ENCODE measurements at regions not wholly inside any gene's neighbourhood (a gene's known extent, or its start where the extent isn't known, plus 50 kb on each side); places are given as distances from the start of the nearest gene placed in this dataset.

- DNase-seq (ENCODE audit: low read depth): no peak
These were observed 327.1 kb downstream of the GLRX3 start for GRCh38 chr10:130463104-130463875.

GRCh38 chr10:130463876-130464364, 327.7 kb downstream of the GLRX3 start:
- DNase-seq (ENCODE audit: low read depth): no peak

- DNase-seq (ENCODE audit: low read depth): no peak
These were observed 328.2 kb downstream of the GLRX3 start for GRCh38 chr10:130464426-130464825.

GRCh38 chr10:130466271-130466997, 330.2 kb downstream of the GLRX3 start:
- DNase-seq (ENCODE audit: low read depth): no peak

GRCh38 chr10:130470286-130470685, 334.1 kb downstream of the GLRX3 start:
- DNase-seq (ENCODE audit: low read depth): no peak

- DNase-seq (ENCODE audit: low read depth): no peak
These were observed 334.8 kb downstream of the GLRX3 start for GRCh38 chr10:130470973-130471372.

GRCh38 chr10:130471486-130471885, 335.3 kb downstream of the GLRX3 start:
- DNase-seq (ENCODE audit: low read depth): no peak

- no peak for DNase-seq (ENCODE audit: low read depth)
These were observed 336.0 kb downstream of the GLRX3 start for GRCh38 chr10:130472236-130472635.

GRCh38 chr10:130474591-130474990, 338.4 kb downstream of the GLRX3 start:
- no peak for DNase-seq (ENCODE audit: low read depth)

- no peak for DNase-seq (ENCODE audit: low read depth)
These were observed 341.2 kb downstream of the GLRX3 start for GRCh38 chr10:130477360-130477759.

- no peak for DNase-seq (ENCODE audit: low read depth)
These were observed 343.0 kb downstream of the GLRX3 start for GRCh38 chr10:130479146-130479545.

- no peak for DNase-seq (ENCODE audit: low read depth)
These were observed 343.7 kb downstream of the GLRX3 start for GRCh38 chr10:130479926-130480325.

- no peak for DNase-seq (ENCODE audit: low read depth)
These were observed 344.3 kb downstream of the GLRX3 start for GRCh38 chr10:130480491-130480890.

GRCh38 chr10:130481076-130481930, 345.1 kb downstream of the GLRX3 start:
- no peak for DNase-seq (ENCODE audit: low read depth)

GRCh38 chr10:130481936-130482335, 345.7 kb downstream of the GLRX3 start:
- no peak for DNase-seq (ENCODE audit: low read depth)

GRCh38 chr10:130483691-130484467, 347.7 kb downstream of the GLRX3 start:
- DNase-seq (ENCODE audit: low read depth): no peak

GRCh38 chr10:130484468-130485180, 348.4 kb downstream of the GLRX3 start:
- DNase-seq (ENCODE audit: low read depth): no peak

- no peak for DNase-seq (ENCODE audit: low read depth)
These were observed 349.2 kb downstream of the GLRX3 start for GRCh38 chr10:130485236-130485957.

GRCh38 chr10:130485958-130486895, 350.0 kb downstream of the GLRX3 start:
- DNase-seq (ENCODE audit: low read depth): no peak
